Left ventricle myocardium inferior (tissue), 1 donor: ENCODE measurements at regions not wholly inside any gene's neighbourhood (a gene's known extent, or its start where the extent isn't known, plus 50 kb on each side); places are given as distances from the start of the nearest gene placed in this dataset.

Experiments used
- DNase-seq: peaks from one replicate; pipeline ENCODE4 v3.0.0-alpha.2; 2020
- H3K27ac ChIP-seq: fragments of 200-600 bp; replicated peaks from 2 replicates; pipeline ENCODE4 v1.8.0; 2021
- H3K27me3 ChIP-seq: fragments of 200-600 bp; 2 replicates; pipeline ENCODE4 v1.8.0; 2021; ENCODE audit warnings: low read depth
- H3K36me3 ChIP-seq: fragments of 200-600 bp; 2 replicates; pipeline ENCODE4 v1.8.0; 2021
- H3K4me1 ChIP-seq: fragments of 200-600 bp; 2 replicates; pipeline ENCODE4 v1.8.0; 2021
- H3K4me3 ChIP-seq: fragments of 200-600 bp; 2 replicates; pipeline ENCODE4 v1.8.0; 2021; ENCODE audit warnings: mild to moderate bottlenecking, moderate library complexity
- H3K9me3 ChIP-seq: fragments of 200-600 bp; replicated peaks from 2 replicates; pipeline ENCODE4 v1.8.0; 2021
- CTCF ChIP-seq: fragments of 200-600 bp; IDR thresholded peaks from 2 replicates; pipeline ENCODE4 v1.8.0; 2021; ENCODE audit warnings: antibody characterized with exemption, mild to moderate bottlenecking, borderline replicate concordance
- intact Hi-C: fragments of 100-400 bp; cut with micrococcal nuclease; formaldehyde crosslinking; loops from one replicate; pipeline ENCODE4 v1.11.0; 2022
- donor health status: DM: no; HTN: yes; CAD: no; lungs with severe emphysema.

- intact Hi-C loops = no loop called here
- DNase-seq = no peak
- no peak for TF ChIP-seq CTCF
- H3K4me1 ChIP-seq = no peaks in the 10 kb centered on the region
- H3K4me3 ChIP-seq = no peak overlapping the region
- H3K9me3 ChIP-seq = no peaks in the 10 kb centered on the region
- H3K36me3 ChIP-seq = no peaks in the 10 kb centered on the region
- no peak overlapping the region for H3K27ac ChIP-seq
- H3K27me3 ChIP-seq = no peaks in the 10 kb centered on the region
These were observed 80.2 kb upstream of the CALM2 start for GRCh38 chr2:47256416-47257087.

GRCh38 chr2:47255794-47256193 lies 79.5 kb upstream of the CALM2 start:
- intact Hi-C loops = no loop called here
- no peak for DNase-seq

GRCh38 chr2:47254464-47254863 lies 78.2 kb upstream of the CALM2 start:
- Histone ChIP-seq H3K4me3 (no peak overlapping the region), H3K36me3 (no peaks in the 10 kb centered on the region), H3K27me3 (no peaks in the 10 kb centered on the region), H3K27ac (no peak overlapping the region), H3K9me3 (no peaks in the 10 kb centered on the region), H3K4me1 (no peaks in the 10 kb centered on the region)
- TF ChIP-seq CTCF = no peak
- intact Hi-C loops = no loop called here
- no peak for DNase-seq

More at GRCh38 chr2:47255794-47256193, 79.5 kb upstream of the CALM2 start:
- TF ChIP-seq CTCF = no peak
- Histone ChIP-seq H3K4me1 (no peaks in the 10 kb centered on the region), H3K4me3 (no peak overlapping the region), H3K9me3 (no peaks in the 10 kb centered on the region), H3K27me3 (no peaks in the 10 kb centered on the region), H3K27ac (no peak overlapping the region), H3K36me3 (no peaks in the 10 kb centered on the region)

- H3K27me3 ChIP-seq = no peaks in the 10 kb centered on the region
- no peaks in the 10 kb centered on the region for H3K4me1 ChIP-seq
- H3K36me3 ChIP-seq = no peaks in the 10 kb centered on the region
- intact Hi-C loops = no loop called here
- H3K9me3 ChIP-seq = no peaks in the 10 kb centered on the region
- no peak for TF ChIP-seq CTCF
- H3K27ac ChIP-seq = no peak overlapping the region
- DNase-seq = no peak
- no peak overlapping the region for H3K4me3 ChIP-seq
These were observed 77.1 kb upstream of the CALM2 start for GRCh38 chr2:47253447-47253846.

- intact Hi-C loops = no loop called here
- no peaks in the 10 kb centered on the region for H3K9me3 ChIP-seq
- H3K27me3 ChIP-seq = no peaks in the 10 kb centered on the region
- no peak for DNase-seq
- H3K27ac ChIP-seq = no peak overlapping the region
- TF ChIP-seq CTCF = no peak
- H3K4me1 ChIP-seq = no peaks in the 10 kb centered on the region
- no peaks in the 10 kb centered on the region for H3K36me3 ChIP-seq
- H3K4me3 ChIP-seq = no peak overlapping the region
These were observed 75.0 kb upstream of the CALM2 start for GRCh38 chr2:47251404-47251675.
